GM21381 (cell line): ENCODE measurements at regions not wholly inside any gene's neighbourhood (a gene's known extent, or its start where the extent isn't known, plus 50 kb on each side); places are given as distances from the start of the nearest gene placed in this dataset.
"Not testable (repeated sequence)": the region's sequence is repeated elsewhere in the genome, so short reads cannot be mapped to it uniquely, and the experiment has no call there.

ENCODE experiments used
- ATAC-seq: cut with Tn5 transposase; IDR thresholded peaks from one replicate; pipeline ENCODE4 v1.9.1; 2021; ENCODE audit warnings: mild to moderate bottlenecking, moderate library complexity; ENCODE audit not compliant: unreplicated experiment

GRCh38 chr12:105862163-105862821, 276.5 kb downstream of the NUAK1 start:
- no peak for ATAC-seq

- ATAC-seq, result no peak
Observed at GRCh38 chr12:105864316-105864715, 274.4 kb downstream of the NUAK1 start.

GRCh38 chr12:105864901-105865300, 273.9 kb downstream of the NUAK1 start:
- no peak for ATAC-seq

GRCh38 chr12:105865886-105866285, 272.9 kb downstream of the NUAK1 start:
- ATAC-seq, result no peak

- no peak for ATAC-seq
Observed at GRCh38 chr12:105874121-105874520, 264.6 kb downstream of the NUAK1 start.

GRCh38 chr12:105876396-105876927, 262.3 kb downstream of the NUAK1 start:
- no peak for ATAC-seq

GRCh38 chr12:105878964-105879363, 259.8 kb downstream of the NUAK1 start:
- no peak for ATAC-seq

GRCh38 chr12:105880824-105881388, 257.8 kb downstream of the NUAK1 start:
- no peak for ATAC-seq

- ATAC-seq, result no peak
Observed at GRCh38 chr12:105882404-105882803, 256.4 kb downstream of the NUAK1 start.

- no peak for ATAC-seq
Observed at GRCh38 chr12:105887131-105887530, 251.6 kb downstream of the NUAK1 start.

- ATAC-seq, result no peak
Observed at GRCh38 chr12:105888696-105889095, 250.1 kb downstream of the NUAK1 start.

GRCh38 chr12:105892362-105892910, 246.3 kb downstream of the NUAK1 start:
- ATAC-seq, result no peak

- not testable (repeated sequence) for ATAC-seq
Observed at GRCh38 chr12:105895197-105895832, 243.4 kb downstream of the NUAK1 start.

GRCh38 chr12:105897311-105897725, 241.4 kb downstream of the NUAK1 start:
- ATAC-seq, result no peak

GRCh38 chr12:105898271-105898670, 240.5 kb downstream of the NUAK1 start:
- ATAC-seq, result not testable (repeated sequence)

GRCh38 chr12:105899589-105899988, 239.2 kb downstream of the NUAK1 start:
- no peak for ATAC-seq

- no peak for ATAC-seq
Observed at GRCh38 chr12:105906561-105906960, 232.2 kb downstream of the NUAK1 start.

GRCh38 chr12:105907982-105908381, 230.8 kb downstream of the NUAK1 start:
- no peak for ATAC-seq

GRCh38 chr12:105910030-105910429, 228.7 kb downstream of the NUAK1 start:
- ATAC-seq, result no peak

GRCh38 chr12:105911966-105912365, 226.8 kb downstream of the NUAK1 start:
- no peak for ATAC-seq

GRCh38 chr12:105912882-105913678, 225.7 kb downstream of the NUAK1 start:
- no peak for ATAC-seq
